ENCODE measurements at regions not wholly inside any gene's neighbourhood (a gene's known extent, or its start where the extent isn't known, plus 50 kb on each side); places are given as distances from the start of the nearest gene placed in this dataset.

- H3K4me3 Mint-ChIP-seq = no peak overlapping the region
- intact Hi-C loops (cut with micrococcal nuclease) = no loop called here
- no peaks in the 10 kb centered on the region for H3K27me3 Mint-ChIP-seq (ENCODE audit: low read depth in 3 of 3)
Observed at GRCh38 chr14:85205875-85206274, 324.1 kb upstream of the FLRT2 start.

GRCh38 chr14:85214471-85214870 is 315.5 kb upstream of the FLRT2 start:
- Mint-ChIP-seq H3K27ac (no peak overlapping the region), H3K36me3 (no peaks in the 10 kb centered on the region), H3K4me3 (no peak overlapping the region), H3K4me1 (no peaks in the 10 kb centered on the region), H3K9me3 (peaks cover 0 to 6% (median 3%) of the 10 kb centered on the region in 7 donors), H3K27me3 (ENCODE audit: low read depth in 3 of 3) (peaks cover 0 to 3% (median 0%) of the 10 kb centered on the region in 3 donors)
- DNase-seq = no peak
- Histone ChIP-seq H4K20me1 (ENCODE audit: insufficient read depth, low read length) (no peaks in the 10 kb centered on the region), H3K36me3 (replicated peaks in 1 of 2; ENCODE audit: control insufficient read depth in 1 of 2, insufficient read depth in 2 of 2, low read length in 2 of 2) (no peaks in the 10 kb centered on the region), H3K4me1 (ENCODE audit: control insufficient read depth in 1 of 2, insufficient read depth in 2 of 2, low read length in 2 of 2) (no peaks in the 10 kb centered on the region), H3K9me3 (replicated peaks in 1 of 2; ENCODE audit: control insufficient read depth in 1 of 2, insufficient read depth in 1 of 2, low read length in 2 of 2) (no peaks in the 10 kb centered on the region), H3K4me3 (replicated peaks in 1 of 3; ENCODE audit: low read depth in 2 of 3, low read length in 3 of 3) (no peak overlapping the region), H3K4me2 (replicated peaks; ENCODE audit: extremely low read depth, low read length, poor library complexity, severe bottlenecking) (no peak overlapping the region), H3K9ac (ENCODE audit: insufficient read depth, low read length, poor library complexity, severe bottlenecking) (no peak overlapping the region), H3K27ac (ENCODE audit: low read depth in 1 of 2, low read length in 2 of 2) (no peak overlapping the region), H3K79me2 (ENCODE audit: insufficient read depth, low read length) (no peaks in the 10 kb centered on the region), H3K27me3 (ENCODE audit: control insufficient read depth in 2 of 2, insufficient read depth in 2 of 2, low read length in 2 of 2) (no peaks in the 10 kb centered on the region), H2AFZ (ENCODE audit: insufficient read depth, low read depth, low read length, poor library complexity, severe bottlenecking) (no peak overlapping the region)
- intact Hi-C loops (cut with micrococcal nuclease) = no loop called here
- 90% methylated on average over 1 of the region's 4 CpGs for WGBS (ENCODE audit: insufficient coverage)
- TF ChIP-seq CTCF (IDR thresholded peaks at IDR 0.05) = no peak

More at GRCh38 chr14:85205875-85206274, 324.1 kb upstream of the FLRT2 start:
- no peaks in the 10 kb centered on the region for H3K36me3 ChIP-seq (replicated peaks in 1 of 2; ENCODE audit: control insufficient read depth in 1 of 2, insufficient read depth in 2 of 2, low read length in 2 of 2)
- Mint-ChIP-seq H3K4me1 (no peaks in the 10 kb centered on the region), H3K36me3 (no peaks in the 10 kb centered on the region), H3K9me3 (peaks cover 0 to 15% (median 0%) of the 10 kb centered on the region in 7 donors), H3K27ac (no peak overlapping the region)
- H3K4me3 ChIP-seq (replicated peaks in 1 of 3; ENCODE audit: low read depth in 2 of 3, low read length in 3 of 3) = no peak overlapping the region
- no CpG with 5 or more reads among the region's 2 CpGs for WGBS (ENCODE audit: insufficient coverage)
- H2AFZ ChIP-seq (ENCODE audit: insufficient read depth, low read depth, low read length, poor library complexity, severe bottlenecking) = no peak overlapping the region
- DNase-seq = no peak
- no peaks in the 10 kb centered on the region for H3K27me3 ChIP-seq (ENCODE audit: control insufficient read depth in 2 of 2, insufficient read depth in 2 of 2, low read length in 2 of 2)
- H3K9me3 ChIP-seq (replicated peaks in 1 of 2; ENCODE audit: control insufficient read depth in 1 of 2, insufficient read depth in 1 of 2, low read length in 2 of 2) = peaks cover 5 to 8% of the 10 kb centered on the region in 2 donors
- no peaks in the 10 kb centered on the region for H4K20me1 ChIP-seq (ENCODE audit: insufficient read depth, low read length)
- H3K4me1 ChIP-seq (ENCODE audit: control insufficient read depth in 1 of 2, insufficient read depth in 2 of 2, low read length in 2 of 2) = no peaks in the 10 kb centered on the region
- no peak overlapping the region for H3K4me2 ChIP-seq (replicated peaks; ENCODE audit: extremely low read depth, low read length, poor library complexity, severe bottlenecking)
- no peaks in the 10 kb centered on the region for H3K79me2 ChIP-seq (ENCODE audit: insufficient read depth, low read length)
- no peak for TF ChIP-seq CTCF (IDR thresholded peaks at IDR 0.05)
- no peak overlapping the region for H3K9ac ChIP-seq (ENCODE audit: insufficient read depth, low read length, poor library complexity, severe bottlenecking)
- no peak overlapping the region for H3K27ac ChIP-seq (ENCODE audit: low read depth in 1 of 2, low read length in 2 of 2)

Measured in CD14-positive monocyte (primary cell).